GM19023 (cell line): ENCODE measurements at regions not wholly inside any gene's neighbourhood (a gene's known extent, or its start where the extent isn't known, plus 50 kb on each side); places are given as distances from the start of the nearest gene placed in this dataset.

Experiments used
- ATAC-seq: cut with Tn5 transposase; IDR thresholded peaks from one replicate; pipeline ENCODE4 v1.9.1; 2021; ENCODE audit warnings: mild to moderate bottlenecking, moderate library complexity; ENCODE audit not compliant: unreplicated experiment

GRCh38 chr13:106794117-106794516 is 226.2 kb upstream of the ARGLU1 start:
- ATAC-seq = no peak

GRCh38 chr13:106789911-106790310 is 222.0 kb upstream of the ARGLU1 start:
- ATAC-seq = no peak

GRCh38 chr13:106786006-106786563 is 218.1 kb upstream of the ARGLU1 start:
- ATAC-seq = no peak

DNA sequence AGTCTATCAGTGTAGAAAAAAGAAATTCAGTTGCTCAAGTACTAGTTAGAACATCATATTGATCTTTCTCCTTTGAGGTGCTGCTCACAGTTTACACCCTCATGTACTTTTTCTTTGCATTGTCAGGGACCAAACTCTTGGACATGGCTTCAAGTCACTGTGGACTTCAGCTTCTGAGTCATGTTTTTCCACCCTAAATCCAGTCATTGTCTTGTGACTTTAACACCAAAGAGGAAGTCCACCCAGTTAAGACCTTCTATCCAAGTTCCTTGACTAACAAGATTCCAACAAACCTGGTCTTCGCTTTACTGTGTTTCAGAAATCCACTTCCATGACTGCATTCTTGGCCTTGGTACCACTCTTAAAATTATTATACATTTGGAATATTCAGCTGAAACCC is 206.7 kb upstream of the ARGLU1 start:
- ATAC-seq = no peak

- ATAC-seq = no peak
Observed at GRCh38 chr13:106772006-106772601, 204.2 kb upstream of the ARGLU1 start.

DNA sequence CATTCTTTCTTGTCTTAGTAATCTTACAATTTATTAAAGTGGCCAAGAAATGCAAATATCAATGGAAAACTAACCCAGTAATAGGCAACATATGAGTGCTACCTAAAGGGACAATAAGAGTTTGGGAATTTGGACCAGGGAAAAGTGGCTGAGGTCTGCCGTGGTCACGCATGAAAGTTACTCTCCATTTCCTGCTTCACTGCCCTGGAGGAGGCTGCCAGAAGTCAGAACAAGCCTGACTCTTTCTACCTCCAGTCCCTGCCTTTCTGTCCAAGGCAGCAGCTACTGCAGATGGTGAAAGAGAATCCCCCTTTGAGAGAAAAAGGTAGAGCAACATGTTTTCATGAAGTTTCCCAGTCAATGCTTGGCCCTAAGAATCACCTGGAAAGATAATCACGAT is 201.1 kb upstream of the ARGLU1 start:
- ATAC-seq = no peak

GRCh38 chr13:106762708-106763107 is 194.8 kb upstream of the ARGLU1 start:
- ATAC-seq = no peak

- no peak for ATAC-seq
Observed at GRCh38 chr13:106756446-106756845, 188.5 kb upstream of the ARGLU1 start.

- ATAC-seq = no peak
Observed at GRCh38 chr13:106755542-106755941, 187.6 kb upstream of the ARGLU1 start.

DNA sequence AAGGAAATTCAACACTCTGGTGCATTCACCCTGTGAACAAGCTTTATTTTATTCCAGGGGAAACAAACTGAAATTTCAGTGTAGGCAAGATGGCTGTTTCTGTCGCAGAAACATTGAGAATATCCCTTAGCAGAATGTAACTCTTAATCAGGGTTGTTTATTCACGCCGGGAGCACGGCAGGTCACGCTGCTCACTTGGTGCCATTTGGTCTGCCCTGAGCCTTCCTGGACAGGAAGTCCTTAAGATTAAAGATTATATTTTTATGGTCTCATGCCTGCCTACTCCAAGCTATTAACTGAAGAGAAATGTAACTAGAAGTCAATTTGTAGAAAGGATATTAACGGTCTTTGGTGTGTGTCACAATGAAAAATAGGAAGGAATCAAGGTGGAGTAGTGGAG is 185.3 kb upstream of the ARGLU1 start:
- no peak for ATAC-seq

DNA sequence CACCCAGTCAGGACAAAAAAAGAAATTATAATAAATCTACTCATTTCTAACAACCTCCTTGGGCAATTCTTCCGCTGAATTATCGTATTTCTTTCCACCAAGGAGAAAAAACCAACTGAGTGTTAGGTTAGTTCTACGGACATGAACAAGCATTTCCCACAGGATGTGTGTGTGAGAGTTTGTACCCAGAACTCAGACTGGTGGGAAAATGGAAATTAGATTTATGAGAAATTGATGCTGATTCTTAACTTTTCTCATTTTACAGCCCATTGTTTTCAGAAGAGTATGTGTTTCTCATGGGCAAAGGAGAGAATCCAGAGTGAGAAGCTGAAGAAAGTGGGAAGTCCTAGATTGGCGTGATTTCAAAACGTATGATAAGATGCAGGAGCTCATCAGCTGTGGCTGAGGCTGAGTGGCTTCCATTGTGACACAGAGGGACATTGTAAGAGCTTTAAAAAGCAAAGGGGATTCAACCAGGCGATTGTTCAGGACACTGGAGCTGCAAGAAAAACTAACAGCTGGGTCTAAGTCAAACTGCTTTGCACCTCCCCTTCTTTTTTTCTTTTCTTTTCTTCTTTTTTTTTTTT is 184.7 kb upstream of the ARGLU1 start:
- ATAC-seq = no peak

DNA sequence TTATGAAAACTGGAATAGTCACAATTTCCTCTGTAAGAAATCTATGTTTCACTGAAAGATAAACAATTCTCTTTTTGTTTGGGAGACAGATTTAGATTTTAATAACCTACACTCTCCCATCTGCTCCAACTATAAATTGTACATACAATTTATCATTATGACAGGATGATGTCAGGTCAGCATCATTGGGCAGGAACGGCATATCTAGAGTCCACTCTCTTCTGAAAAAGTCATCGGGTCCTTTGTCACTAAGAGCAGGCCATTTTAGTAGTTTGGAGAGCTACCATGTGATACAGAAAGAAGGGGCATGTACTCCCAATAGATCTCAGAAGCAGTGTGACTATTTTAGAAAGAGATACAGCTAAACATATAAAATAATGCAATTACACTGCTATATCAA is 180.8 kb upstream of the ARGLU1 start:
- ATAC-seq = no peak

- no peak for ATAC-seq
Observed at GRCh38 chr13:106744516-106744915, 176.6 kb upstream of the ARGLU1 start.

GRCh38 chr13:106738186-106738678 is 170.3 kb upstream of the ARGLU1 start:
- ATAC-seq = no peak

DNA sequence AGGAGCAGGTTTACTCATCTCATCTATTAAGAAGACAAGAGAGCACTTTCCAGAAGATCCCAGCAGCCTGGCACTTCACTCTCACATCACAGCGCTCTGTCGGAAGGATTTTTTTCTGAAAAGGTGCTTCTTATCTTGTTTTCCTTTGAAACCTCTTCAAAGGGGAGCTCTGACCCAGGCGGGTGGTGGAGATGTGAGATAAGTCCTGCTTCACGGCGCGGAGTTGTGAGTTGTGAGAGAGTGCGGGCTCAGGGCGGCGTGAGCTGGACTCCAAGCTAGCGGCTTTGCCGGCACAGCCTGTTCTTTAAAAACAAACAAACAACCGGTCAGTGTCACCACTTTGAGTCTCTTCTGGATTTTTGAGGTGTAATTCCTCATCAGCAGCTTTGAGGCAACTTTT is 169.0 kb upstream of the ARGLU1 start:
- no peak for ATAC-seq

DNA sequence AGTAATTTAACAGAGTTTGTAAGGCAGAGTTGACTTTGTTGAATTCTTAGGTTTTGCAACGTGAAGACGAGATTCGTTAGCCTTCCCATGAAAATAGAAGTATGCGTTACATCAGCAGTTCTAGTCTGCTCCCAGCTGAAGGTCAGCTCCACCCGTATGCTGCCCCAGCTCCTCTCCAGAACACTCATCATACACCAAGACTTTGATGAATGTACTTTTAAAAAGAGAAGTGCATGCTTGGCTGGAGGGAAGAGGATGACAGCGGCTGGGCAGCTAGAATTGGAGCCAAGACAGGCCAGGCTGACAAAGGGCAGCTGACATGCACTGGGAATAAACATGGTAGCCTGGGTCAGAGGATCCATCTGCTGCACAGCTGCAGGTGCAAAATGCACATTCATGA is 166.3 kb upstream of the ARGLU1 start:
- no peak for ATAC-seq

DNA sequence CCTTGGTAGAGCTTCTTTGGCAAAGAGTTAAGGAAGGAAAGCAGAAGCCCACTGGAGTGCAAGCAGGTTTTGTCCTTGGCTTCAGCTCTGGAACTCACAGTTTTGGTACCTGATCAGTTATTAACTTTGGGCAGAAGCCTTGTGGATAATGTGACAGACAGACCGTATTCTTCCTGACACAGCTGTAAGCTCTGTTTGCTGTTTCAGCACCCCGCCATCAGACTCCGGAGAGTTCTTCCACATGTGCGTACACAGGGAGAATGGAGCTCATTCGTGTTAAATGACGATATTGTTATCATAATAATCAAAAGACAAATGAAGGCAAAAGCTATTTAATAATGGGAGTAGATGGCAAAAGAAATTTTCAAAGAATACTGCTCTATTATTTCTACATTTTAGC is 155.1 kb upstream of the ARGLU1 start:
- ATAC-seq = no peak

DNA sequence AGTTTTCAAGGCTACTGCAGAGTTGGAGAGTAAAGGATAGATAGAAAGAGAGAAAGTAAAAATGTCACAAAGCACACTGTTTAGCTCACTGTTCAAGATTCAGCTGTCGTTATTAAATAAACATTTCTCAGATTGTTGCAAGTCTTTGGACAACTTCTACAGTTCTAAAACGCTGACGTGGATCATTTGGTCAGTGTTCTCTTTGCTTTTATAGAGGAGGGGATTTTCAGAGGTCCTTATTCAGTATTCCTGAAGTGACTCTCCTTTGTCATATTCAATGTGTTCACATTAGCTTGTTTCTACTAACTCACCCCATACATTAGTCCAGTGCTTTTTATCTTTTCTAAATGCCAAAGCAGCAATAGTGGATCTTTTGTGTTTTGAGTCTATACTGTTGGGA is 154.7 kb upstream of the ARGLU1 start:
- ATAC-seq = no peak

DNA sequence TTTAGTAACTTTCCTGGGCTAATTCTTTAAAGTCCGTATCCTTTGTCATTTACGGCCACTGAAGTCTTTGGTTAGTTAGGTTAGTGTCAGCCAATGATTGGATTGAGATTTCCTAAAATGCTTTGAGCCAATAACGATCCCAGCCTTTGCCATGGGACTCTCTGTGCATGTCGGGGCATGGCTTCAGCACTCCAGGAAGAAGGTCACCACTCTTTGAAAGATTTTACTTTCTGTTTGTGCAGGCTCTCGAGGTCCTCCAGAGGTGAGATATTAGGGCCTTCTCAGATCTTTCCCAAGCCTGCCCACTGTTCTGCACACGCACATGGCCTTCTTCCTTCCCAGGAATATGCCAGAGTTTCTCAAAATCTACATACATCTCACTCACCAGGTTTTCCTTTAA is 153.7 kb upstream of the ARGLU1 start:
- ATAC-seq = no peak

- no peak for ATAC-seq
Observed at GRCh38 chr13:106714271-106714982, 146.5 kb upstream of the ARGLU1 start.

GRCh38 chr13:106712381-106712780 is 144.4 kb upstream of the ARGLU1 start:
- ATAC-seq = no peak

- ATAC-seq = no peak
Observed at GRCh38 chr13:106710266-106710665, 142.3 kb upstream of the ARGLU1 start.
